SJSA1 (cell line): ENCODE measurements at regions not wholly inside any gene's neighbourhood (a gene's known extent, or its start where the extent isn't known, plus 50 kb on each side); places are given as distances from the start of the nearest gene placed in this dataset.

Source experiments
- DNase-seq, 2 experiments: peaks; one replicate each; pipeline ENCODE4 v3.0.0-alpha.2; 2015 to 2020; ENCODE audit warnings: low spot score in 2 of 2, low read depth in 1 of 2
- H3K27ac ChIP-seq: fragments of 250-450 bp; sonication (Bioruptor Pico); 2 replicates; pipeline ENCODE4 v1.5.1; 2020; ENCODE audit warnings: mild to moderate bottlenecking, moderate library complexity
- H3K27me3 ChIP-seq: fragments of 250-450 bp; sonication (Bioruptor Pico); replicated peaks from 2 replicates; pipeline ENCODE4 v1.5.1; 2020; ENCODE audit warnings: mild to moderate bottlenecking, moderate library complexity
- H3K36me3 ChIP-seq: fragments of 250-450 bp; sonication (Bioruptor Pico); 2 replicates; pipeline ENCODE4 v1.5.1; 2020; ENCODE audit warnings: mild to moderate bottlenecking
- H3K4me1 ChIP-seq: fragments of 250-450 bp; sonication (Bioruptor Pico); replicated peaks from 2 replicates; pipeline ENCODE4 v1.6.1; 2021; ENCODE audit warnings: mild to moderate bottlenecking
- H3K4me3 ChIP-seq: fragments of 250-450 bp; sonication (Bioruptor Pico); 2 replicates; pipeline ENCODE4 v1.5.1; 2020; ENCODE audit warnings: mild to moderate bottlenecking
- H3K9me3 ChIP-seq: fragments of 250-450 bp; sonication (Bioruptor Pico); replicated peaks from 2 replicates; pipeline ENCODE4 v1.5.1; 2020; ENCODE audit warnings: mild to moderate bottlenecking

- Histone ChIP-seq H3K9me3 (no peaks in the 10 kb centered on the region), H3K27me3 (no peaks in the 10 kb centered on the region)
- DNase-seq: no peak
These were observed 305.9 kb upstream of the G2E3 start for GRCh38 chr14:30252783-30253674.

DNA sequence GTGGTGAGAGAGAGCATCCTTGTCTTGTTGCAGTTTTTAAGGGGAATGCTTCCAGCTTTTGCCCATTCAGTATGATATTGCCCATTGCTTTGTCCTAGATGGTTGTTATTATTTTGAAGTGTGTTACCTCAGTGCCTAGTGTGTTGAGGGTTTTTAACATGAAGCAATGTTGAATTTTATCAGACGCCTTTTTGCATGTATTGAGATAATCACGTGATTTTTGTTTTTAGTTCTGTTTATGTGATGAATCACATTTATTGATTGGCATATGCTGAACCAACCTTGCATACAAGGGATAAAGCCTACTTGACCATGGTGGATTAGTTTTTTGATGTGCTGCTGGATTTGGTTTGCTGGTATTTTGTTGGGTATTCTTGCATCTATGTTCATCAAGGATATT is 302.3 kb upstream of the G2E3 start:
- Histone ChIP-seq H3K4me1 (no peaks in the 10 kb centered on the region), H3K36me3 (no peaks in the 10 kb centered on the region), H3K27ac (no peak overlapping the region), H3K27me3 (no peaks in the 10 kb centered on the region), H3K4me3 (no peak overlapping the region), H3K9me3 (no peaks in the 10 kb centered on the region)
- DNase-seq: no peak

More at GRCh38 chr14:30252783-30253674, 305.9 kb upstream of the G2E3 start:
- no peaks in the 10 kb centered on the region for H3K4me1 ChIP-seq
- H3K36me3 ChIP-seq: no peaks in the 10 kb centered on the region
- no peak overlapping the region for H3K4me3 ChIP-seq
- H3K27ac ChIP-seq: no peak overlapping the region

DNA sequence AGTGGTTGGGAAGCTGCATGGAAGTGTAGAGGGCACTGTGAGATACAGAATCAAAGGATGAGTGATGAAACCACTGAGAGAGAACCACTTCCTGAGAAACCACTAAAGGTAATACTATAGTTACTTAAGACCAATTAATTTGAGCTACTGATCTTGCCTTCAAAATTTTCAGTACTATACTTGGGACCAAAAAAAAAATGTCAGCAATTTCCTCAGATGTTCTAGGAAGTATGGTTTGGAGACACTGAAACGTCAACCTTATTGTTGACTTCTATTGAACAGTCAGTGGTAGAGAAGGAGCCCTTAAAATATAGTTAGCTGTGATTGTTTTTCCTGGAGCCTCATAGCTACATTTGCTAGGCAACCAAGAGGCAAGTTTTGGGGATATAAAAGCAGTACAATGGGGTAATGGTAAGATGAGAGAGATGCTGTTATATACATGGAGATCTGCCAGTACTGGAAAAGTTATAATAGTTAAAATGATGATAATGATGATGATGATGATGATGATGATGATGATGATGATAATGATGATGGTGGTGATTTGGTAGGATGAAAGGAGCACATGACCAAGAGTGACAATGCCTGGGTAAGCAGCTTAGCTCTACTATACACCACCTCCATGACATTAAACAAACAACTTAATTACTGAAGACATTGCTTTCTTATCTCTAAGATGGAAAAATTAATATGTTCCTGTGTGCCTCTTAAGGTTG is 300.9 kb upstream of the G2E3 start:
- no peaks in the 10 kb centered on the region for H3K36me3 ChIP-seq
- no peaks in the 10 kb centered on the region for H3K4me1 ChIP-seq
- no peak overlapping the region for H3K4me3 ChIP-seq
- H3K27ac ChIP-seq: no peak overlapping the region
- H3K27me3 ChIP-seq: no peaks in the 10 kb centered on the region
- H3K9me3 ChIP-seq: no peaks in the 10 kb centered on the region
- DNase-seq: no peak

DNA sequence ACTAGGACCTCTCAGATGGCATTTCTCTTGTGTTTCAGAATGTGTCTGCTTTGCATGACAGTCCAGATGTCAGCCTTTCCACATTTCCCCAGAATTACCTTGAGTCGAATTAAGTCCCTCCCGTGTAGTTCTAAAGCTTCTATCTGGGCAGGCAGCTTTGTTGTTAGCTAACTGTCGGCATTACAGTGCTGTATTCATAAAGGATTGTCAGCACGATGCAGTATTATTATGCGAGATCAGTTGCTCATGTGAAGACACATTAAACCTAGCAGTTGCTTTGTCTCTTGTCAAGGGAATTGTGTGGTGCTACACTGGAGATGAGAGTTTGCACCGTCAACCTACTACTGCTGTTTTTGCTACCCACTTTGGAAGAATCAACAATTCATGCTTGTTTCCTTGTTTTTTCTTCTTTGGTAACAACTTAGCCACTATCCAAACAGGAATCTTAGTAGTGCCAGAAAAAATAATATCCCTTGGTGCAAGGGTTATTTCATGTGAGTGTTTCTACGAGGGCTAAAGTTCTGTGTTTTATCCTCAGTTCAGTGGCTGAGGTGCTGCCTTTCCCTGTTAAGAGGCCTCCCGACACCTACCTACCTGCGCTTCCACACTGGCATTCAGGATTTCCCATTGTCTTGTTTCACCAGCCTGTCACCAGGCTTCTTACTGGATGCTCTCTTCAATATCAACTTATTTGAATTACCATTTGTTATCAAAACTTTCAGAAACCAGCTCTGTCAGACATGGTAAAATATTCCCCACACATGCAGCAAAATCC is 297.9 kb upstream of the G2E3 start:
- Histone ChIP-seq H3K9me3 (no peaks in the 10 kb centered on the region), H3K4me1 (no peaks in the 10 kb centered on the region), H3K36me3 (no peaks in the 10 kb centered on the region), H3K27ac (no peak overlapping the region), H3K27me3 (no peaks in the 10 kb centered on the region), H3K4me3 (no peak overlapping the region)
- DNase-seq: no peak

DNA sequence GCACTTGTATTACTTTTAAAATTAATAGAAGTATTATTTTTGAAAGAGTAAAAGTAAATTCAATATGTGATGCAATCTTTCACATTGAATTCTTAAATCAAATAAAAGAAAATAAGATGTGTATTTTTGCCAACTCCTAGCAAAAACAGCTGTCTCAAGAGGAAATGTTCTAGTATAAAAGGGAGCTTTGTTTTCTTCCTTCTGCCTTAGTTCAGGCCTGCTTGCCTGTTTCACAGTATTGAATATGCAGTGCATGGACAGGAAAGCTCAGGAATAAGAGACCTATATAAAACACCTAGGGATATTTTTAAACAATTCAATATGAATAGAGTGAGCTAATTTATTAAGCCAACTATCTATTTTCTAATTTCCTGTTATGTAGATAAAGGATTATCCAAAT is 294.8 kb upstream of the G2E3 start:
- DNase-seq: no peak
- Histone ChIP-seq H3K27ac (no peak overlapping the region), H3K4me1 (peaks cover 8% of the 10 kb centered on the region), H3K27me3 (no peaks in the 10 kb centered on the region), H3K36me3 (no peaks in the 10 kb centered on the region), H3K4me3 (no peak overlapping the region), H3K9me3 (no peaks in the 10 kb centered on the region)

GRCh38 chr14:30266290-30266689 is 292.7 kb upstream of the G2E3 start:
- Histone ChIP-seq H3K36me3 (no peaks in the 10 kb centered on the region), H3K4me1 (peaks cover 8% of the 10 kb centered on the region), H3K9me3 (no peaks in the 10 kb centered on the region), H3K4me3 (no peak overlapping the region), H3K27ac (no peak overlapping the region), H3K27me3 (no peaks in the 10 kb centered on the region)
- no peak for DNase-seq

- H3K27me3 ChIP-seq: no peaks in the 10 kb centered on the region
- no peaks in the 10 kb centered on the region for H3K9me3 ChIP-seq
- no peaks in the 10 kb centered on the region for H3K36me3 ChIP-seq
- no peak overlapping the region for H3K4me3 ChIP-seq
- peak in 1 of 2 experiments; percentile 4 for DNase-seq
- H3K4me1 ChIP-seq: peaks cover 8% of the 10 kb centered on the region
- no peak overlapping the region for H3K27ac ChIP-seq
These were observed 291.8 kb upstream of the G2E3 start for GRCh38 chr14:30267141-30267540.

DNA sequence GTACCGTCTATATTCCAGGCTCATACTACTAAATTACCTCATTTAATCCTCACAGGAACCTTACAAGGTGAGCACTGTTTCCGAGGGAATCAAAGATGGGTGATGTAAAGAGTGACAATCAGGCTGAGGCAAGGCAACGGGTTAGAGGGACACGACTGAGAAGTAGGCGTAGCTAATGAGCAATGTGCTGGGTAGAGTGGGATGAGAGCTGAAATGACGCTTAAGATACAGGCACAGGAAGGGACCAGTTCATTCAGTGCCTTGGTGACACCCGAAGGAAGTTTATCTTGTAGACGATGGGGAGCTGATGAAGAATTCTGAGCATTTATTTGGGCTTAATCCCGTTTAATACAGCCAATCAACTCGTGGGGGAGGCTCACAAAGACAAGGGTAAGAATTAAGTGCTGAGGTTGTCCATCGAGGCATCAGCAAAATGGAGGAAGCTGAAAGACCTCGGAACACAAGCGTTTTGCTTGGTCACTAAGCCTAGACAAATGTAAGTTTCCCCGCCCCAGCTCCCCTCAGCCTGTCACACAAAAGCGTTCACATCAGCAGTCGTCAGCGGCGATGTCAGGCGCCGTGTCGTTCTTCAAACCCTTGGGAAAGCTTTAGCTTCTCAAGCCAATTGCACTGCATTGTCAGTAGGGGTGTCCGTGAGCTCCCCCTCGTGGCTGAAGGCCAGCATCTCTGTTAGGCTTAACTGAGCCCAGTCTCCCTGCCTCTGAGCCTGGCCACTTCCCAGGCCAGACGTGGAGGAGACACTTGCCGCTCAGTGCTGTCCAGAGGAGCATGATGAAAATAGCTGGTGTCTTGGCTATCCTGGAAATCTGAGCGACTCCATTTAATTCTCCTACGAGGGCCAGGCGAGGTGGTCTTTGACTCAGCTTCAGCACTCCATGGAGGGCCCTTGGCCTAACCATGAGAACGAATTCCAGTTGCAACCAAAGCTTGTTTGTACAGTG is 288.5 kb upstream of the G2E3 start:
- H3K27ac ChIP-seq: no peak overlapping the region
- no peaks in the 10 kb centered on the region for H3K9me3 ChIP-seq
- peak; percentile 47 to 78 for DNase-seq
- H3K27me3 ChIP-seq: no peaks in the 10 kb centered on the region
- no peak overlapping the region for H3K4me3 ChIP-seq
- peaks cover 8% of the 10 kb centered on the region for H3K4me1 ChIP-seq
- no peaks in the 10 kb centered on the region for H3K36me3 ChIP-seq

DNA sequence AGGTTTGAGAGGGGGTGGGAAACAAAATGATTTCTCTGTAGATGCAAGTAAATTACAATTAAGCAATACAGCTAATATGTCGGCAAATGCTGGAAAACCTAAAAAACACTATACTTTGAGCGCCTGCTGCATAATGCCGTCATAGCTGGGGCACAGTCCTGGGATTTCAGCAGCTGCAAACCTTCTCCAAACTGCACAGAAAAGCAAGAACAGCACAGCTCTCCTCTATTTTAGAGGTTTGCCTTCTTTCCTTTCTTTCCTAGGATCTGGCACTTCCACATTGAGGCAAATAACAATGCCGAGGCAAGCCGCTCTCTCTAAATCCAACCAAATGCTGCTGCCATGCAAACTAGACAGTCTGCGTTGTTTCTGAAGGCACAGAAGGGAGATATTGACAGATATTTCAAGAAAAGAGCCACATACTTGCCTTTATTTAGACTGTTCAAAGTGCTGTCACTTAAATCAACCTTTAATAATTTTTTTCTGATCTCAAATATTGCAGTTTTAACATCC is 287.1 kb upstream of the G2E3 start:
- no peak for DNase-seq
- Histone ChIP-seq H3K27ac (no peak overlapping the region), H3K9me3 (no peaks in the 10 kb centered on the region)

DNA sequence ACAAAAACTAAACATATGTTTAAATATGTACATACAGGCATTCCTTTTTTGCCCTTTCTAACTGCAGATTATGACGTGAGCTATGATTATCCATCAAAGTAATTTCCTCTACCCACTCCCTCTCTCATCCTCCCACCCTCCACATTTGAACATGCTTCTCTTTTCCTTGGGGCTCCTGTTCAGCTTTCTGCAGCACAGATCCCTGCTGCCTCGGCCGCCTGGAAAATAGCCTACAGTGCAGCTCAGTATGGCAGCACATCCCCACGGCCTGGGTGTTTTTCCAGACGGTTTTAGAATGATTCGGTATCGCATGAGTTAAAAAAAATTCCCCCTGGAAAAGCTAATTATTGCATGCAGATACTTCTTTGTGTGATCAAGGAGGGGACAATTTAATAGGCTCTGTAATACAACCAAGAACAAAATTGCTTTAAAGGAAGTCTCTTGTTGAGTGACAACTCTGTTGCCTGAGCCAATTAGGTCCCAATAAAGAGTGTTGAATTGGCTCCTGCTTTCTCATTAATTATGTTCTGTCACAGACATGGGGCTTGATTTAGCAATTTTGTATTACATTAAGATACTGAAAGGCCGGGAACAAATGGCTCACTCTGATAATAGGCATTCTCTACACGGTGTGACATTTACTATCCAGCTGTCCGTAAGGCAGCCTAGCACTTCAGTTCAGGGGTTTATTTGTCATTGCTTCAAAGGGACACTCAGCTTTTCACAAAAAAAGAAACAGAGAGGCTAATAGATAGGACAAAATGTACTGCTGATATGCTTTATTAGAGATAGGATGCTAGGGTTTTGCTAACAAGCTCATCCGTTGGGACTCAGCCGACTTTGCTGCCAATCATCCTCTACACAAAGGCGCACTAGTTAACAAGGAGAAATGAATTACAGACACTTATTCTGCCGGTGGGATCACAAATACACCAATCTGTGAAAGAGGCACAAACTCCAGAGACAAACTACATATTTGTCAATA is 285.8 kb upstream of the G2E3 start:
- no peak overlapping the region for H3K4me3 ChIP-seq
- H3K9me3 ChIP-seq: no peaks in the 10 kb centered on the region
- H3K36me3 ChIP-seq: no peaks in the 10 kb centered on the region
- H3K27ac ChIP-seq: no peak overlapping the region
- H3K27me3 ChIP-seq: no peaks in the 10 kb centered on the region
- H3K4me1 ChIP-seq: no peaks in the 10 kb centered on the region
- DNase-seq: no peak

More for the DNA sequence above, 287.1 kb upstream of the G2E3 start:
- Histone ChIP-seq H3K4me1 (peaks cover 8% of the 10 kb centered on the region), H3K36me3 (no peaks in the 10 kb centered on the region), H3K4me3 (no peak overlapping the region), H3K27me3 (no peaks in the 10 kb centered on the region)

- no peak overlapping the region for H3K4me3 ChIP-seq
- no peaks in the 10 kb centered on the region for H3K36me3 ChIP-seq
- no peaks in the 10 kb centered on the region for H3K4me1 ChIP-seq
- DNase-seq: no peak
- no peaks in the 10 kb centered on the region for H3K27me3 ChIP-seq
- no peak overlapping the region for H3K27ac ChIP-seq
- no peaks in the 10 kb centered on the region for H3K9me3 ChIP-seq
These were observed 283.4 kb upstream of the G2E3 start for GRCh38 chr14:30275604-30276003.

DNA sequence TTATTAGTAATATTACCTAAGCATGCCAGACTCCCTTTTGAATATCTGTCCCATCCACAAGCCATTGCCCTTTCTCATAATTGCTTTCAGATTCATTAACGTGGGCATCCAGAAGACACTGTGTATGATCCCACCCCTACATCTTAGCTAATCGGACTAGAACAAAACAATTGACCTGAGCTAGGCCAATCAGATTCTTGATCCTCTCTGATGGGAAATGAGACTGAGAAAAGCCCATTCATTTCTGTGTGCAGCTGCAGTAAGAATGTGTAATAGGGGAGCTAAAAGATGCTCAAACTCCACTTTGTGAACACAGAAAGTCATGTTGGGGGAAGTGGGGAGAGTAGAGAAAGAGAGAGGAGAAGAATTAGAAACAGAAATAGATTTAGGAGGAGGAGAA is 281.7 kb upstream of the G2E3 start:
- no peak for DNase-seq
- H3K27ac ChIP-seq: no peak overlapping the region
- H3K4me3 ChIP-seq: no peak overlapping the region
- no peaks in the 10 kb centered on the region for H3K9me3 ChIP-seq
- no peaks in the 10 kb centered on the region for H3K36me3 ChIP-seq
- H3K4me1 ChIP-seq: no peaks in the 10 kb centered on the region
- H3K27me3 ChIP-seq: no peaks in the 10 kb centered on the region
